GM12891 (cell line): ENCODE measurements at regions not wholly inside any gene's neighbourhood (a gene's known extent, or its start where the extent isn't known, plus 50 kb on each side); places are given as distances from the start of the nearest gene placed in this dataset.

ENCODE experiments used
- DNase-seq: peaks from one replicate; pipeline ENCODE4 v3.0.0; 2011; ENCODE audit warnings: low spot score; ENCODE audit not compliant: insufficient read length
- FAIRE-seq: peaks from 2 replicates; lab custom pipeline; 2011; peaks lifted over from hg19 to GRCh38; lab: Jason Lieb, UNC
- PAX5 ChIP-seq: IDR thresholded peaks from 2 replicates; pipeline ENCODE4 v1.6.1; 2011; ENCODE audit warnings: low read length, moderate library complexity, mild to moderate bottlenecking; ENCODE audit not compliant: insufficient read depth, severe bottlenecking
- POLR2A ChIP-seq: IDR thresholded peaks from 2 replicates; pipeline ENCODE4 v1.6.1; 2011; ENCODE audit warnings: low read depth, low read length, control low read depth
- POLR2AphosphoS5 ChIP-seq: IDR thresholded peaks from 2 replicates; pipeline ENCODE4 v1.6.1; 2011; ENCODE audit warnings: low read depth, low read length, control low read depth
- POU2F2 ChIP-seq: IDR thresholded peaks from 2 replicates; pipeline ENCODE4 v1.6.1; 2011; ENCODE audit warnings: low read depth, mild to moderate bottlenecking, control low read depth, low read length, moderate library complexity
- SPI1 ChIP-seq: IDR thresholded peaks from 2 replicates; pipeline ENCODE4 v1.6.1; 2011; ENCODE audit warnings: low read depth, low read length, control low read depth
- TAF1 ChIP-seq: IDR thresholded peaks from 2 replicates; pipeline ENCODE4 v1.6.1; 2011; ENCODE audit warnings: low read depth, low read length, control low read depth

DNA sequence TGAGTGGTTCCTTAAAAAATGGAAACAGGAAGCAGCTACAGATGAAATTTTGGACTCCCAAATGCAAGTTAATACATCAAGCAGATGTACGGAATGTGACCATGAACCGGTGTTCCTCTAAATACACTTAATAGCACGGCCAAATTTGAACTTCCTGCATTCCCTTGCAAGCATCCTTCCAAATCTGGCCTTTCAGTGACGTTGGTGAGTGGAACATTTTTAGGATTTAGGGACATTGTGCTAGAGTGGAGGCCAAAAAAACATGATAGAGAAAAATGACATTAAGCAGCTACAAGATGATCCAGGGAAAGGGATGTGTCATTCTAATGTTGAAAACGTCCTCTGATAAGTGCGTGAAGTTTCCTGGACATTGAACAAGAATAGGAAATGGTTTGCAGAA is 62.1 kb downstream of the CTAGE1 start:
- TF ChIP-seq TAF1 (no peak), PAX5 (no peak), SPI1 (no peak), POU2F2 (no peak), POLR2A (no peak), POLR2AphosphoS5 (no peak)
- FAIRE-seq (no peak), DNase-seq (no peak)

DNA sequence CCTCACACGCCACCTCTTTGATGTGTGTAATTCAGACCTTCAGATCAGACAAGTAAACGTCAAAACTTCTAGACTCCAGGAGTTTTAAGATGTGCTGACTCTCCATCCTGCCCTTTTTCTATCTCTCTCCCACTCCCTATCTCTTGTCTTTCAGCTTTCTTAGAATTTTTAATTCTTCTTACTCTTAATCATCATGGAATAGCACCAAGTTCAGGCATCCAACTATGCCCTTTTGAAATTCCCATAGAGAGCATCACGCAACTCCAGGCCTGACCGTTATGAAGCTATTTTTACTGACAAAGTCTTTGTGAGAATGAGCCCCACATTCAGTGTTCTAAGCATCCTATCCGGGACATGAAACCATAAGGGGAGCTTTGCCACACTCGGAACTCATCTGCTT is 62.6 kb downstream of the CTAGE1 start:
- FAIRE-seq, result no peak
- no peak for DNase-seq
- TF ChIP-seq POLR2AphosphoS5 (no peak), SPI1 (no peak), PAX5 (no peak), TAF1 (no peak), POLR2A (no peak)

DNA sequence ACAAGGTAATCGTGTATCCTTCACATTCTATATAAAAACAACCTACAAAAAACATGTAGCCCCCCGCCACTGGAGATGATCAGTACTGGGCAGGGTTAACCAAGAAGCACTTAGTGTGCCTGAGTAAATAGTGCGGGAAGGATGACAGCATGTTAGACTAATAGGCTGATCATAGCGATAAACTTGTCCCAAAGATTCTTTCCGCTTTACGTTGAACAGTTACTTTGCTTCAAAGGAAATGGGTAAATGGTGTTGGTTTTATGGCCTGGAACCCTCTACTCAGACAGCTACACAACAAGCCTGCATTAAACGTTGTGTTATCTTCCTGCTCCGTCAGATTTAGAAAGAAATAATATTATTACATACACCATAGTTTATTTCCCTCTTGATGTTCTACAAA is 67.7 kb downstream of the CTAGE1 start:
- no peak for TF ChIP-seq POLR2A
- no peak for TF ChIP-seq TAF1
- TF ChIP-seq POLR2AphosphoS5, result no peak
- no peak for TF ChIP-seq PAX5
- no peak for TF ChIP-seq POU2F2
- TF ChIP-seq SPI1, result no peak
- FAIRE-seq (no peak), DNase-seq (no peak)

DNA sequence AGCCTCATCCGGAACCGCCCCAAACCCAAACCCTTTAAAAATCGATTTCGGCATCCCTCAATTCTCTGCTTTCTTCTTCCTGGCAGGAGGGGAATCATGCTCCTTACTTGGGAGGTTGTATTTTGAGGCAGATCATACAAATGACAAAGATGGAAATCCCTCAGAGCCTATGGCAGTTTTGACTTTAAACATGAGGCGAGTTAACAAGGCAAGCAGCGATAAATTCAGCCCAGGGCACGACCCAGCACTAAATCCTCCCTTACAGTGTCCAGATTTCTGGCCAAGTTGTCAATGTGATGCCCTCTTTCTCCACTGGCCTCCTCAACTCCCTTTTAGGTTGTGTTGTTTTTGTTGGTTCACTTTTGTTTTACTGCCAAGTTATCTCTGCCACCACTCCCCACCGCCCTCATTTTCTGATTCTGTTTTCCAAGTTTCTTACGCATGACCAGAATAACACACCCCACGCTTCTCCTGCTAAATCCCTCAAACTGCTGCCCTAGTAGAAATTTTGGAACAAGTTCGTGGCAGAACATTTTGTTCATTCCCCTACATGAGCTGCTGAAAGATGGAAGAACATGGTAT is 68.3 kb downstream of the CTAGE1 start:
- TF ChIP-seq TAF1, result no peak
- no peak for TF ChIP-seq POLR2A
- no peak for TF ChIP-seq POU2F2
- no peak for TF ChIP-seq PAX5
- TF ChIP-seq SPI1, result no peak
- no peak for TF ChIP-seq POLR2AphosphoS5
- FAIRE-seq (no peak), DNase-seq (no peak)

DNA sequence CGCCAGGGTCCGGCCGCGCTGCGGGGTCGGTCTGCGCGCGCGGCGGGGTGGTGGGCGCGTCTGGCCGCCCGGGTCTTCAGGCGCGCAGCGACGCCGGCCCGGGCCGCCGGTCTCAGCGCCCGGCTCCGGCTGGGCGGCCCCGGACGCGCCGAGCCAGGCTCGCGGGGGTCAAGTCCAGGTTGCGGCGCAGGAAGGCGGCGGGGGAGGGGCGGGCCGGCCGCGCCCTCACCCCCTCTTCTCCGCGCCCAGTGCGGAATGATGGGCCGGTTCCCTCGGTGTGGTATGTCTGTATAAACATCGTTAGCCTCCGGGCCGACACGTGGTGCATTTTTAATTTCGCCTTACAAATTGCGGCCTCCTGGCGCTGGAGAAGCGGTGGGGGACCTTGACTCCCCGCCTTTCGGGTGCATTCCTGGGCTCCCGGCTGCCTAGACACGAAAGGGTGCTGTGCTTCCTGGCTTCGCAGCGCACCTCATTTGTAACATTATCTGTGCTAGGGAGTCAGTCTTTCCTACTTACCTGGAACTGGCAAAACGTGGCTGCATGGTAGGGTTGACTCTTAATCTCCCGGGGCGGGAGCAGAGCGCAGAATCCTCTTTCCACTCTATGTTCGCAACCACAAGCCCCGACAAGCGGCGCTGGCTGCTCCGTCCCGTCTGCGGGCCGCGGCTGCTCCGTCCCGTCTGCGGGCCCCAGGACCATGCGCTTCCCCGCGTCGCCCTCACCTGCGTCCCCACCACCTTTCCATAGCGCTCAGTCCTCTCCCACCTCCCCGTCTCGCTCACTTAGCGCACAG is 69.0 kb downstream of the CTAGE1 start:
- DNase-seq (no peak), FAIRE-seq (no peak)
- TF ChIP-seq POLR2A (no peak), POU2F2 (no peak), PAX5 (no peak), POLR2AphosphoS5 (no peak), TAF1 (no peak), SPI1 (no peak)

DNA sequence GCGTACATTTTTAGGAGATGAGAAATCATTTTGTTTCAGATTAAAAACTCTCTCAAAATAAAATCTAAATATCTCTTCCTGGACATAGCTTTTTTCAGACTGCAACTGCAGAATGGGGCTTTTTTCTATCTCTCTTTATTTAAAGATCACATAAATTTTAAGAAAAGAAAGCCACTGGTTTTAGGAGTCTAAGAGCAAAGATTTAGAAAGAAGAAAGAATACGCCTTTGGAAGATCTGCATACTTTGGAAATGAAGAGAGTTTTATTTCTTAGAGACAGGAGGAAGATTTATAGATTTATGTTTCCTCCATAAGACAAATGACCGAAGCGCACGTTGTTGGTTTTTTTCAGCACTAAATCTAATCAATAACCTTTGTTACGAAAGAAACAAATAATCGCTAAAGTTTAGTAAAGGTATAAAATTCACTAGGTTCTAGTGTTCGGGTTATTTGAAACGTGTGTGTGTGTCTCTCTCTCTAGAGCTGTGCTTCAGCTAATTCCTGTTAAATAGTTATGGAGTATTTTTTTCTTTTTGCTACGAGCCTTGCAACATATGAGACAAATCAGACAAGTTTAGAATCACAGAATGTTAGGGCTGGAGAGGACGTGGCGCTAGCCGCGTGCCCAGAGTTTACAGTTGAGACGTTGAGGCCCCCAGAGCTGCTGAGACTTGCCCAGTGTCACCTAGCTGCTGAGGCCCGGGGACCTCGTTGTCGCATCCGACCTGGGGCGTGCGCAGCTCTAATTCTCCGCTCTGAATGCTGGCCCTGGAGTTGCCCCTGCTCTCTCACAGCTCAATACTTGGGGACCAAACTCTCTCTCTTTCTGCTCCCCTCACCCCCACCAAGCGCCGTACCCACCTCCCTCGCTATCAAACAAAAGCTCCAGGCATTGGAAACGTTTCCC is 69.9 kb downstream of the CTAGE1 start:
- TF ChIP-seq POU2F2 (no peak), PAX5 (no peak), TAF1 (no peak), SPI1 (no peak), POLR2AphosphoS5 (no peak), POLR2A (no peak)
- DNase-seq, result no peak
- FAIRE-seq, result no peak

DNA sequence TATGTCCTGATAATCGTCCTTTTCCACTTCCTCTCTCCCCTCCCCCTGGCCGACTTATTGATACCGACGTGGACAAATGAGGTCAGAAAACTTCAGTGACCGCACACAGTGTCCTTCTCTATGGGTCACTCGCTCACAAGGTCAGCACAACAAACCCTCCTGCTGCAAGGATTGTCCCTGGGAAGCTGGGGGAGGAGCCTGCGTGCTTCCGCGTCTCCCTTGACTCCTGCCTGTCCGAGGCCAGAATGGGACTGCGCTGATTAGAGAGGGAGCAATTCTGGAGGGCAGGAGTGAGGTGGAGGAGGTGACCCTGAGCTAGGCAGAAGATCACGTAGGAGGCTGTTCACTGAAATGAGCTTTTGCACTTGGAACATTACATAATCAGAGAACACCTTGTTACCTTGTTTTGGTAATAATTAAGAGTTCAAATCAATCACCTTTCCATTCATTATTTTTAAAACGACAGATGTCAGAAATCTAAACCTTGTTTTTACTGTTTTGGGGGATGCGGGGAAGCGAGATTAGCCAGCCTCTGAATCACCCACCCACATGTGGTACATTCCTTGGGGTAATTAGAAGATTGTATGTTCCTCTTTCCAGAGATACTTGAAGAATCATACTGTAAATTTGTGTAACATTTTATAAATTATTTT is 70.6 kb downstream of the CTAGE1 start:
- FAIRE-seq, result no peak
- DNase-seq, result no peak
- TF ChIP-seq POU2F2, result no peak
- no peak for TF ChIP-seq POLR2A
- no peak for TF ChIP-seq PAX5
- TF ChIP-seq POLR2AphosphoS5, result no peak

DNA sequence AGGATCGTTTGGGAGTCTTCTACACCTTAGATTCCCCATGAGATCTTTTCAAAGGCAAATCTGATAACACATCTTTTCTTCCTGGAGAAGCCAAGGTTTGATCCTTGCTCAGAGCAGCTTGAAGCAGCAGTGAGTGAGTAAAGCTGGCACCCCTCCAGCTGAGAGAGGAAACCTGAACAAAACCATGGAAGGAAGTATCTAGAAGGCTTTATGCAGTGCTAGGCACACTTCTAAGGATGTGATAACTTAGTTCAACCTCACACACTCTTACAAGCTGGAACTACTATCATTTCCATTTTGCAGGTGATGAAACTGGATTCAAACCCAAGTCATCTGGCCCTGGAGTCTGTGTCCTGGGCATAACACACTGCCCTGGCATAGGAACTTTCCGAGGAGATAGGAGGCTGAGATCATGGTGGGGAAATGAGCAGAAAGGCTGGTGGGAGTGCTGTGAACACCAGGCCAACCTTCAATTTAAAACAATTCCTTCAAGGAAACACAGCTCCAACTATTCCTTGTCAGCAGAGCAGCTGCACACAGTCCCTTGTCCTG is 71.2 kb downstream of the CTAGE1 start:
- TF ChIP-seq POU2F2 (no peak), TAF1 (no peak), SPI1 (no peak)
- DNase-seq (no peak), FAIRE-seq (no peak)

DNA sequence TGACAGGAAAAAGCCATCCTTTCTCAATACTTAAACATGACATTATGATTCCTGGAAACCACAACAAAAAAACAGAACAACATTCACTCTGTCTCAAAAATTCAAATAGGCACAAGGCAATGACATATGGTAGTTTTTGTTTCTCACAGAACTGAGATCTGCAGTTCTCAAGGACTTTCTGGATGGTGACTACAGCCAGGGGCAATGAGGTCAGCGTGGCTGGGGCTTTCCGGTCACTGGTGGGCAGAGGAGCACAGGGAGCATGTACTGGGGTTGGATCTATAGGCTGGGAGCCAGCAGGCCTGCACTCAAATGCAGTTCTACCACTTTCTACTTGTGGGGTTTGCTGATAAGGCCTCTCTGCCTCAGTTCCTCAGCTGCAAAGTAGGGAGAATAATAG is 72.0 kb downstream of the CTAGE1 start:
- TF ChIP-seq TAF1 (no peak), SPI1 (no peak), POU2F2 (no peak), POLR2AphosphoS5 (no peak), POLR2A (no peak), PAX5 (no peak)
- FAIRE-seq (no peak), DNase-seq (no peak)
